ENCODE measurements at regions not wholly inside any gene's neighbourhood (a gene's known extent, or its start where the extent isn't known, plus 50 kb on each side); places are given as distances from the start of the nearest gene placed in this dataset.
"Not testable (repeated sequence)": the region's sequence is repeated elsewhere in the genome, so short reads cannot be mapped to it uniquely, and the experiment has no call there.

DNA sequence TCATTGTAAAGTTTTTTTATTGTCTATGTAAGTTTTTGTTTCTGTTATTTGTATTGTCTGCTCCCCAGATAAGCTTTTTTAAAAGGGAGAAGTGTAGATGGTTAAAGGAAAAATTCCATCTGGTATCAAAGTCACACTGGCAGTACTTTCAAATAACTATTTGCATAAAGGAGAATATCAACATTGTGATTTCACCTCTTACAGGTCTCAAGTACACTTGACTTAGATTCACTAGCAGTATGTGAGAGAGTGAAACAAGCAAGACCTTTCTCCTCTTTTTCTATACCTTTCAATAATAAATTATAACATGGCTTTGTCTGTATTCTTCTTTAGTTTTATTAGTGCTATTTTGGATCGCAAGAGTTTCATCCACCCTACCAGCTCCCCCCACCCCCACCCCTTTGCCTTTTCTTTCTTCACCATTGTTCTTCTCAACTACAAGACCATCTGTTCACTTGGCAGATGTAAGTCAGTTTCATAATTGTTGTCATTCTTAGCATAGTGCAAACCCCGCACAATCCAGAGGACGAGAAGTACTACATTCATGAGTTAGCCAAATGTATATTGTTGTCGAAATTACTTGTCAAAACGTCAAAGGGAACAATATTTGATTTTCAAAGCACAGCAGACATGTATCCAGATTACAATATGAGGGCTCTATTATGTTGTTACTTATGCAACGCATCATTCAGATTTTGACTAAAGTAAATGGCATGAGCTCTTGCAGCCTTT is 602.7 kb upstream of the FLRT2 start:
- DNase-seq: no peak

DNA sequence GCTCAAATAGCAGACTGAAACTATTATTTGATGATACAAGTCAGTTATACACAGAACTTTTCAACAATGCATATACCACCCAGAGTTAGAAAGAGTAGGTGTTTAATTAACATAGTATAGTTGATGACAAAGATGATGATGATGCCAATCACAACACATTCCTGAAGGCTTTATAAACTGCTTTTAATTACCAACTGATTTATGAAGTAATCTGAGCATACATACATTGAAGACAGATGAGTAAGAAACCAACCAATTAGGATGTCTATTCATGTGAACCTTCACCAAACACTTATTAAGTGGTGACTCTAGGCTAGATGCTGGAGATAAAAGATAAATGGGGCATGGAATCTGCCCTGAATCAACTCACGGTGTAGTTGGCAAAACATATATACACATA is 600.9 kb upstream of the FLRT2 start:
- DNase-seq: no peak

DNA sequence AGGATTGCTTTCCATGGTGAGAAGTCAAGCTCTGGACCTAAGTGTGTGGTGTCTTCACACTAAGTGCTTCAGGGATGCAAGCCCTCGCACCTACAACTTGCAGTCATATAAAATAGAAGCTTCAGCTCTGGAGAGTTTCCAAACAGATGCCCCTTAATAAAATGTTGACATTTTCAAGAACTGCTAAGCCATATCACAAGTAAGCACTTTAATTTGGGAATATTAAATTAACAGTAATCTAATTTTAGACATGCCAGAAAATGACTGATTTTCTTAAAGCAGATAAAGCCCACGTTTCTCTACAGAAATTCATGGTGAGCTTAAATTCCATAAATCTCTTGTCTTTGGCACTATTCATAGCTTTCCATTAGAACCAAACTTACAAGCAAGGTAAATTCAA is 600.1 kb upstream of the FLRT2 start:
- DNase-seq: no peak

DNA sequence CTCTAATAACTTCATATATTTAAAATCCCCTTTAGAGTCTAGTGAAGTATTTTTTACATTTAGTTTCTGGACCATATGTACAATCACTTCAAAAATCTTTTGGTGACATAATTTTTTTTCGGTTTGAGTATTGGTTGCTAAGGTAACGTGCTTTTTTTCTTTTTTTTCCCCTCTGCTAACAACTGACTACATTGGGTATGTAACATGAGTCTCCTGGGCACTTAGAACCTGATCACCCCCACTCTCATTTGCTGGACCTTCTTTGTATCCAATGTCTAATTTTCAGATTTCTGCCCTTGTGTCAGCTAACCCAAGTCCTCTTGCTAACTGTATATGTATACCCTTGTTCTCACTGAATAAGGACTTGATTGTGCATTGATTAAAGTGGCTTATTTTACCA is 592.9 kb upstream of the FLRT2 start:
- DNase-seq: no peak

DNA sequence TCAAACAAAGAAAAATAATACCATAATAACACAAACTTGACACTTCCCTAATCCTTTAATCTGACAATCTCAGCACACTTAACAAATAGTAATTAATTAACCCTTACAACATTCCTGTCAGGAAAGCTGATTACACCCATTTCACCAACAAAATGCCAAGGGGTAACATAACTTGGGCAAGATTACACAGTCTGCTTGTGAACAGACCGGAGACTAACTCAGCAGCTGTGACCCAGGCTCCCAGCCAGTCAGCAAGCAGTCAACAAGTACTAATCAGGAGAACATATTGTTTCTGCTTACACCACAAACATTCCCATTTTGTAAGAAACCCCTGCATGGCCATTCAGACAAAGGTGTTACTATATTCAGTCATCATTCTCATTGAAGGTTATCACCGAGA is 592.5 kb upstream of the FLRT2 start:
- no peak for DNase-seq

DNA sequence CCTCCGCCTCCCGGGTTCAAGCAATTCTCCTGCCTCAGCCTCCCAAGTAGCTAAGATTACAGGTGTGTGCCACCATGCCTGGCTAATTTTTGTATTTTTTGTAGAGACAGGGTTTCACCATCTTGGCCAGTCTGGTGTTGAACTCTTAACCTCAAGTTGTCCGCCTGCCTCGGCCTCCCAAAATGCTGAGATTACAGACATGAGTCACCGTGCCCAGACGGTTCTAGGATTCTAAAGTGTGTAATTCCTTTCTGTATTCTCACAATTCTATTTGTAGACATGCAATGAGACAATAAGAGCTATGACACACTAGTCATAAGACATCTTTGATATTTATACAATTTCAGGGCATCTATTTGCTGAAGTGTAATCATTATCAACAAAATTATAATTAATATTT is 585.0 kb upstream of the FLRT2 start:
- not testable (repeated sequence) for DNase-seq

DNA sequence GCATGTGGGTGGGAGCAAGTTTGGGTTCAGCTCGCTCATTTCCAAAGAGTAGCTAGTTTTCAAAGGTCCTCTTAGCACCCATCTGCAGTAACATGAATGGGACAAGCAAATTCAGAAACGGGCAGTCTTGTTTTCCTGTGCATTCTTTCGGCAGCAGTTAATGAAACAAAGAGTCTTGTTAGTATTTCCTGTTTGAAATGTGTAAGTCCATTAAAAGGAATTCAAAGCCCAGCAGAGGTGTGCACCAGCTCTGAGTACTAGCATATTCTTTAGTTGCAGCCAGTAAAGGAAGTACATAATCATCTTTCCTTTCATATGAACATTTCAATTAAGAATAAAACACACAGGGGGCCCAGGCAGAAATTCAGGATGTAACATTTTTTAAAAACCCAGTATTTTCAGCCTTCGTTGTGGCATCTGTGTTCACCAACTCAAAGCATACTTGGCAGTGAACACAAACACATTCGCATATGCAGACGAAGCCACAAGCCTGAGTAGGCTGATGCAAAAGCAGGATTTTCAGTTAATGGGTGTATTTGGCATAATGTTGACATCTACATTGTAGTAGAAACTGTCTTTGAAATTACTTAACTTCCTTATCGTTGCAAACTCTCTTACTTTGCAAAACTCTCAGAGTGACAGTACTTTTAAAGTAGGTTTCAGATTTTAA is 570.0 kb upstream of the FLRT2 start:
- DNase-seq: no peak

DNA sequence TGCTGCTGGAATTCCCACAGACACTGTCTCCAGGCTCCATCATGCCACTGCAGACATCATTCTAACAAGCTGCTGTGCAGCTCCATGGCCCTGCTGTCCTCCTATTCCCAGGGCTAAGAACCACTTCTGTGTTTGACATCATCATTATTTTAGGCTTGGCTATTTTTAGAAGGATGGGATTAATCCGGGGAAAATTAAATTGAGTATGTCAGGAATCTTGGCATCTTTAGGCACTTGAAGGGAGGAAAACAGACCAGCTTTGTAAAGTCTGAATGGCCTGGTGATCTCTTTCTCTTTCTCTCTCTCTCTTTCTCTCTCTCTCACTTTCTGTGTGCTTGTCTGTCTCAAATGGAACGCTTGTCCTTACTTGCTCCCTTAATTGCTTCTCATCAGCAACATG is 568.3 kb upstream of the FLRT2 start:
- no peak for DNase-seq

DNA sequence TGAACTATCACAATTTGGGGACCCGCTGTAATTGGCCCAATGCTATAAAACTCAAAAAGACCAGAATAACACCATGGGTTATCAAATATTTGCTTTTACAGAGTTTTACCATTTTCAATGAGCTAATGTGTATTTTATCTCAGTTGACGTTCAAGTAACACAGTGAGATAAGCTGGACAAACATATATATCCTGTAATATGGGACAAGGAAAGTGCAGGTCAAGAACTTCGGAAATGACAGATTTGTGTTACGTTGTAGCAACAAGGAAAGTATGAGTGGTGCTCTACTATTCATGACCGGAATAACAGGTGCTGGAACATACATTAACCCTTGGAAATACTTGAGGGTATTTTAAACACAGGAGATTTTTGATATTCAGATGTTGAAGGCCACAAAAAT is 566.4 kb upstream of the FLRT2 start:
- DNase-seq: no peak

DNA sequence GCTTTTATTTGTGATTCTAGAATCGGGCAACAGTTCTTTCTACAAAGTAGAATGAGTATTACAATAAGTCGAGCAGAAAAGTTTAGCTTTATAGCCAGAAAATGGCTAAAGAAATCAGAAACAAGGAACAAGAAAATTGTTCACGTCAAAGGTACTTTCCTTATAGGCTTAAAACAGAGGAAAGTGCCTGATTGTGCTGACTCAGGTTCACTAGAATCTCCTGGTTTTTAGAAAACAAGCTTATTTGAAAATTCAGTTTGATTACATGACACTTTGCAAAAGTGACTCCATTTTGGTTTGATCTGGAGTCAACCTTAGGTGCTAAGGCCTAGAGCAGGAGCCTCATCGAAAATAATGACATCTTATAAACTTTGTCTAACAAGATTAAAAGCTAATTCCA is 564.7 kb upstream of the FLRT2 start:
- no peak for DNase-seq

DNA sequence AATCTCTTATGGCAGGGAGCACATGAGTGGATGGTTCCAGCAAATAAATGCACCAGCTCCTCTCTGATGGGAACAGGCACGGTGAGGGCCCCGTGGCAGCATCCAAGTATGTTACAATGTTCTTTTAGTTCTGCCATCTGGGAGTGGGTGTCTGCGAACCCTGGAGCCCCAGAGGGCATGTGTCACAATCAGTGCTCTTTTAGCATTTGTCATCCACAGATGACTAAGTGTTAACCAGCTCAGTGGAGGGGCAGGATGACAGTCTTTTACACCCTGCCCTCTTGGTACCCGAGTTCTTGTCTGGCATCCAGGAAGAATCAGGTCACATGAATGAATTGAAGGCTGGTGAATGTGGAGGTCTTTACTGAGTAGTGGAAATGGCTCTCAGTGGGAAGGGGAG is 560.4 kb upstream of the FLRT2 start:
- DNase-seq: no peak

DNA sequence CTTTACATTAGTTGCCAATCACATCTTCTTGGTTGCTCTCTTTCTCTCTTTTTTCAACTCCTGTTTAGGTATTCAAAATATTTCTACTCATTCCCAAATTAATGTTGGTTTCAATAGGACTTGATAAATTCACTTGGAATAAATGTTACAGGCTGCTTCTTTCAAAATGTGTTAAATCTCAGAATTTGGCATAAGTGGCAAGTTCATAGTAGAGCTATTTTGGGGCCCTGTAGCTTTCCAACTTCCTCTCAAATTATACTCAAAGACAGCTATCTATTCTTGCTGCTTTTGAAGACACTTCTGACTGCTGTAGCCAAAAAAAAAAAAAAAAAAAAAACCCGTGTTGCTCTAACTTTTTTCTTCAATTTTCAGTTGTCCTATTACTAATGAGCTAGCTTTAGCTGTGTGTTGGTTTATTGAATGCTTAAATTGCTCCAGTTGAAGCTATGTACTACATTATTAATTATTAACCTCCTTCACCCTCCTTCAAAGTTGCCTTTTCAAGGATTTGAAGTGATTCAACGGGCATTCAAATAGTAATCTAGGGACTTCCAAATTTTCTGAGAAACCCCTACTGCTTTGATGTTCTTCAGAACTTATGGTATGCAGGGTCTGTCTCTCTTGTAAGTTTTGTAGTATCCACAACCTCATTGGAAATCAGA is 554.6 kb upstream of the FLRT2 start:
- no peak for DNase-seq

DNA sequence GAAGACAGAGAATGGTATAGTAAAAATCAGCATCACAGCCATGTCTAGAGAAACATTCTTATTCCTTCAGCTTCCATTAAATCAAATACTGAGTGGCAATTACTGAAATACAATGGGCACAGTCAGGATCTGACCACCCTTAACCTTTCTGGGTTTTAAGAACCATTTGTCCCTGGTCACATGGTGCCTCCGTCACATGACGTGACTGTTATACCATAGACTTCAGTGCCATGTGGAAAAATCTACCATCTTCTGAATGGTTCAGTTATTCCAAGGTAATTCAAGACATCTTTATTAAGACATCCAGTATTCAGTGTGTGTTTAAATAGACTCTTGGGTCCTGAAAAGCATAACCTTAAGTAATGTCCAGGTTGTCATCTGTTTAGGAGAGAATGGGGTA is 553.1 kb upstream of the FLRT2 start:
- no peak for DNase-seq

DNA sequence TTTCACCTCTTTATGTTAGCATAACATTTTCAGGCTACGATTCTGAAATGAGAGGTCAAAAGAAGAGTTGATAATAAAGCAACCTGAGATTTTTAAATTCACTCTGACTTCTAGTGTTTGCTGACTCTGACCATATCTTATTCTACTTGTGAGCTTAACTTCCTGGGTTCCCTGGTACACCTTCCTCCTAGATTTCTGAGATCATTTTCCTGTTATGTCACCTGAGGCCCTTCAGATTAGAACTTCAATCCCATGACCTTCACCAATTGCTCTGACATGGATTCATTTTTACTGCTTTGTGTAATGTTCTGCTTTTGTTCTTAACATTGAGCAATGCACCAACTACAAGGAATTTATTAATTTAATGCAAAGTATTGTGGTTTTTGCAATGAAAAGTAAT is 542.9 kb upstream of the FLRT2 start:
- no peak for DNase-seq

DNA sequence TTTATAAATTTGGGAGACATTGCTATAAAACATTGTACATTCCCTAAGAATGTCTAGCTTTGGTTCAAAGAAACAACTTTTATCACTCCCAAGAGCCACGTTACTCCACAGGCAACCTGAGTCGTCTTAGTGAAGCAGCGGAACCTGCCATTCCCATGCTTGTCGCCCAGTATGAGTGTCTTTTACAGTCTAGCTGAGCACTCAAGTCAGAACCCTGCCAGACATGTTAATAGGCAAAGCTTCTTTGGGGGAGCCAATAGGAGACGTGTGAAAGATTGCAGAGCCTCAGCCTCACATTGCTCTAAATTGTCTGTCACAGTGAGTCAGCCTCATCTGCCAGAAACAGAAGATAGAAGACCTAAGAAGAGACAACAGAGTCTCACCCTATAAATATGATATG is 541.6 kb upstream of the FLRT2 start:
- no peak for DNase-seq

DNA sequence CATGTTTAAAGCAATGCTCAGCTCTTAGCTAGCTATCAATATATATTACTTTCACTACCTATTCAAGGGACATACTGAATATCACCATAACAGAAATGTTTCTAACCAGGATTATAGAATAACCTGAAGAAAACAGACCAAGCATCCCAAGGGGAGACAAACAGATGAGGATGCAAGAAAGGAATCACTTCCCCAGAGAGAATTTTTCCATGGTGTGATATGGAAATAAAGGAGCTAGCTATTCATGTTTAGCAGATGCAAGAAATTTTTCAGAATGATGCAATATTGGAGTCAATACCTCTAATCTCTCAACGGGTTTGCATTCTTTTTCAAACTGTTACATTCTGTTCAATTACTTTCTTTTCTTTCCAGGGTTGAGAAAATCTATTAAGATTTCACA is 538.9 kb upstream of the FLRT2 start:
- no peak for DNase-seq

DNA sequence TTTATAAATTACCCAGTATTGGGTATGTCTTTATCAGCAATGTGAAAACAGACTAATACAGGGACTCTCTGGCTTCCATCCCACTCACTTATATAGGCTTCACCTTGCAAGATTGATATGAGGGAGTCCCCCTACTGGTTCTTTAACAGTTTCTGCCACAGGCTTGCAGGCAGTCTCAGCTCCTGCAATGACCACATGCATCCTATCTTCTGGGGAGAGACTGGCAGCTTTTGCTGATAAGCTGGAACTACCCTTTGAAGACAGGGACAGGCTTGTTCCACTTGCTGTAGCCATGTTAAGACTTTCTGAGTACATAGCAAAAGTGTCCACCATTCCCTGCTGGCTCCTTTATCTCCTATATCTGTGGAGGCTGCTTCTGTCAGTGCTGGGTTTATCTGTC is 531.7 kb upstream of the FLRT2 start:
- no peak for DNase-seq

DNA sequence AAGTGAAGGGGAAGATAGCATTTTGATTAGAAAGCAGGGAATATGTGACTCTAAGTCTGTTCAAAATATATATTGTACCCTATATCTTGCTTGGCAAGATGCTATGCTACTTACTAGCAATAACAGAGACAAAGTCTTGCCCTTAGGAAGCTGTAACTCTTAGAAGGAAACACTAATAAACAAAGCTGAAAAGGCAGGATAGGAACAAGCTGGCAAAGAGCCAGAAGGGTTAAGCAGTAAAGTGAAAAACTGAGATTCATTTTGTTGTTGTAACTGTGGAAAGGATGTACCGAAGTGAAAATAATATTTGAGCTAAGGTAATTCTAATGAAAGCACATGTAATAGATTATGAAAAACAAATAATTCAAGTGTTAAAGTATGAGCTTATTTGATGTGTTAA is 527.1 kb upstream of the FLRT2 start:
- DNase-seq: no peak

DNA sequence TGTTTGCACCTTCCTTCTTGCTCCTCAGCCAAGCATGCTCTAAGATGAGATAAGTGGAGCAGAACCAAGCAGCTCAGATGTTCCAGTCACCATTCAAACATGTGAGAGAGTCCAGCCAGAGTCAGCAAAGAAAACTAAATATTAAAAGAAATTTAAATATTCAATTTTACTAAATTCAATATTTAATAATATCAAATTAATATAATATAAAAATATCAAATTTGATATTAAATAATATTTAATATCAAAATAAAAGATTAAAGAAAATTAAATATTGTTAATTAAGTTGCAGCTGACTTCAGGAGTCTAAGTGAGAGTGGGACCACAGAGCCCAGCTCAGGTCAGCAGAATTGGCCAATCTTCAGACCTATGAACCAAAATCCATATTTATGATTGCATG is 526.1 kb upstream of the FLRT2 start:
- no peak for DNase-seq

DNA sequence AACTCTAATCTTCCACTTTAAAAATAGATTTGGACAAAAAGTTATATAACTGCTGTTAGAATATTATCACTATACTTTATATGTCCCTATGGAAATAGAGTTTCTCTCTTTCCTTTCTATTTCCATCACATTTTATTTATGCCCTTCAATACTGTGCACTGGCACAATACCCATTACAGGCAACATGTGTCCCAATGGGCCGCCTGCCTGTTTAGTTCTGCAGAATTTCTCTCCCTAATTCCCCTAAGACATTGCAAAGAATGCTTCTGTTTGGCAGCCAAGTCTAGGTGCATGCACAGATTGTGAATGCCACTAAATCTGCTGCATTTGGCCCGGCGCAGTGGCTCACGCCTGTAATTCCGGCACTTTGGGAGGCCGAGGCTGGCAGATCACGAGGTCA is 520.4 kb upstream of the FLRT2 start:
- DNase-seq: no peak

DNA sequence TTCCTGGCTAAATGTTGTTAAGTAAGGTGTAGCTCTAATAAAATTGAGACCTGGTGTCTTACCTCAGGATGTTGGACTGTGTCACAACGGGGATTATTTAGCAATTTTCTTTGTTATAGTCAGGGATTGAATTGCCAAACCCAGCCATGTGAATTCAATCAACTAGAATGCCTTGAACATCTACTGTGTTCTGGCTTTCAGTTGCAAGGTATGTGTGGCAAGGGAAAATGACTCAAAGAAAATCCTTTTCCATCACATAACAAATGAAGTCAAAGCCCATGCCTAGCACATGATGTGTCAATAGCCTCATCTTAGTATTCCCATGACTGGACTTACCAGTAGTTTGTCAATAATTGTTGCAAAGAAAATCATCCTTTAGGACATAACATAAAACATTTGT is 519.8 kb upstream of the FLRT2 start:
- DNase-seq: no peak

DNA sequence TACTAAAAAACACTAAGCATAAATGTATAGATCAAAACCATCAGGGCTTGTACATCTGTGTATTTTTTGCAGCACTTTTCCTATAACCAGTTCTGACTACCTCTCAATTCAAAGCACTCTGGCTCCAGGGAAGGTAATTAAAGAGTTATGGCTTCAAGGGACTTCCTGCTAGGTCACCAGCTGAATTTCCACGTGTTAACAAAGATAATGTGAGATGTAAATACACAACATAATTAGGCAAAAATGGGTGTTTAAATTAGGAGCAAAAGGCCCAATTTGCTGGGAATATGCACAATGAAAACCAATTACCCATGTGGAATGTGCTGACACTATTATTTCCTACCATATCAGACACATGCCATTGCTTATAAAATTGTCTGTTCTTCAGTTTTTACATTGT is 513.4 kb upstream of the FLRT2 start:
- DNase-seq: no peak

DNA sequence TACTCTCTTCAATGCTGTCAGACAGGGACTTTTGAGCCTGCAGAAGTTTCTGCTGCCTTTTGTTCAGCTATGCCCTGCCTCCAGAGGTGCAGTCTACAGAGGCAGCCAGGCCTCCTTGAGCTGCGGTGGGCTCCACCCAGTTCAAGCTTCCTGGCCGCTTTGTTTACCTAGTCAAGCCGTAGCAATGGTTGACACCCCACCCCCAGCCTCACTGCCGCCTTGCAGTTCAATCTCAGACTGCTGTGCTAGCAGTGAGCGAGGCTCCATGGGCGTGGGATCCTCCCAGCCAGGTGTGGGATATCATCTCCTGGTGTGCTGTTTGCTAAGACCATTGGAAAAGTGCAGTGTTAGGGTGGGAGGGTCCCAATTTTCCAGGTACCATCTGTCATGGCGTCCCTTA is 506.1 kb upstream of the FLRT2 start:
- DNase-seq: not testable (repeated sequence)

DNA sequence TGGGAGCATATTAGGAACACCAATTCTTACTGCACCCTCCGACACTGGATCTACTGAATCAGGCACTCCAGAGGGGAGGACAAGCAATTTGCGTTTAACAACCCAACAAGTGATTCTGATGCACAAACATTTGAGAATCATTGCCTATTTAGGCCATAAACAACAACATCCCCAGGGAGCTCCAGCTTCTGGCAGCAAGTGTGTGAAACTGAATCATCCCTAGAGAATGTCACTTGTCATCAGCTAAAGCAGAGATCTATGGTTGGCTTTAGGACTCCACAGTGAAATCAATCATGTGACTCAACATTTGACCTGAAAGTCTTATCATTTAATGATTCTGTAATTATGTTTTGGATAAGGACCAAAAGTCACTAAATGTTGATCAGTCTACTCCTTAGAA is 505.0 kb upstream of the FLRT2 start:
- DNase-seq: no peak
